HFF-Myc (cell line): ENCODE measurements at regions not wholly inside any gene's neighbourhood (a gene's known extent, or its start where the extent isn't known, plus 50 kb on each side); places are given as distances from the start of the nearest gene placed in this dataset.

Source experiments
- DNase-seq: peaks from one replicate; pipeline ENCODE4 v3.0.0-alpha.2; 2011; ENCODE audit warnings: low read depth; ENCODE audit errors: extremely low read depth
- H3K4me3 ChIP-seq: replicated peaks from 2 replicates; pipeline ENCODE4 v1.5.1; 2011; ENCODE audit warnings: low read depth, mild to moderate bottlenecking, control low read depth, low read length
- TF ChIP-seq, protein P1 (sequence below): IDR thresholded peaks from 2 replicates; pipeline ENCODE4 v1.5.1; 2012; ENCODE audit warnings: mild to moderate bottlenecking, low read depth, low read length, control low read depth; ENCODE audit errors: missing control alignments

DNA sequence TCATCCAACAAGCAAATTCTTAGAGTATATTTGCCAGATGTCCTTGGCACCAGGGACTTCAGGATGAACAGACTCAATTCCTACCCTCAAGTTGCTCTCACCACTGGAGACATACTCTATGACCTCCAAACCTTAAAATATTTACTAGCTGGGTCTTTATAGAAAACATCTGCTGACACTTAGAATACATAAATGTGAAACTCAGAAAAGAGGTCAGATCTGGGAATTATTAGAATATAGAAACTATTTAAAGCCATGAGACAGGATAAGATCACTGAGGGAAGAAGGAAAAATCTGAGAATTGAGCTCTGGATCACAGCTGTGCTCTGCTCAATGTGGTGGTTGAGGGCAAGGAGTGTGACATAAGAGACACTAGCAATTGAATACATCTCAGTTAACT lies 695.4 kb upstream of the UBE2E2 start:
- DNase-seq: no peak
- TF ChIP-seq, protein P1, sequence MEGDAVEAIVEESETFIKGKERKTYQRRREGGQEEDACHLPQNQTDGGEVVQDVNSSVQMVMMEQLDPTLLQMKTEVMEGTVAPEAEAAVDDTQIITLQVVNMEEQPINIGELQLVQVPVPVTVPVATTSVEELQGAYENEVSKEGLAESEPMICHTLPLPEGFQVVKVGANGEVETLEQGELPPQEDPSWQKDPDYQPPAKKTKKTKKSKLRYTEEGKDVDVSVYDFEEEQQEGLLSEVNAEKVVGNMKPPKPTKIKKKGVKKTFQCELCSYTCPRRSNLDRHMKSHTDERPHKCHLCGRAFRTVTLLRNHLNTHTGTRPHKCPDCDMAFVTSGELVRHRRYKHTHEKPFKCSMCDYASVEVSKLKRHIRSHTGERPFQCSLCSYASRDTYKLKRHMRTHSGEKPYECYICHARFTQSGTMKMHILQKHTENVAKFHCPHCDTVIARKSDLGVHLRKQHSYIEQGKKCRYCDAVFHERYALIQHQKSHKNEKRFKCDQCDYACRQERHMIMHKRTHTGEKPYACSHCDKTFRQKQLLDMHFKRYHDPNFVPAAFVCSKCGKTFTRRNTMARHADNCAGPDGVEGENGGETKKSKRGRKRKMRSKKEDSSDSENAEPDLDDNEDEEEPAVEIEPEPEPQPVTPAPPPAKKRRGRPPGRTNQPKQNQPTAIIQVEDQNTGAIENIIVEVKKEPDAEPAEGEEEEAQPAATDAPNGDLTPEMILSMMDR: no peak
- no peak overlapping the region for H3K4me3 ChIP-seq

DNA sequence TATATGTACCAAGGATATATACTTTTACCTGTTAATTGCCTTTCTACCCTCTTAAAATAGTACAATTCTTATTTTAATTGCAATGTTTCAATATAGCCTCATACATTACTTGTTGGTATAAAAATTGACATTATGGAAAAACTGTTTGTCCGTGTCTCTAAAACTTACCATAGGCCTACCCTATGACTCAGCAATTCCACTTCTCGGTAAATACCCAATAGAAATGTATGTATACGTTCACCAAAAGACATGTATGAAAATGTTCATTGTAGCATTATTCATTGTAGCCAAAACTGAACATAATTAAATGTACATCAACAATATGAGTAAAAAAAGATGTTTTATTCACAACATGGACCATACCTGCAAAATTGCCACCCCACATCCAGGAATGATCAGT lies 679.2 kb upstream of the UBE2E2 start:
- DNase-seq: no peak
- TF ChIP-seq, protein P1: no peak
- H3K4me3 ChIP-seq: no peak overlapping the region

DNA sequence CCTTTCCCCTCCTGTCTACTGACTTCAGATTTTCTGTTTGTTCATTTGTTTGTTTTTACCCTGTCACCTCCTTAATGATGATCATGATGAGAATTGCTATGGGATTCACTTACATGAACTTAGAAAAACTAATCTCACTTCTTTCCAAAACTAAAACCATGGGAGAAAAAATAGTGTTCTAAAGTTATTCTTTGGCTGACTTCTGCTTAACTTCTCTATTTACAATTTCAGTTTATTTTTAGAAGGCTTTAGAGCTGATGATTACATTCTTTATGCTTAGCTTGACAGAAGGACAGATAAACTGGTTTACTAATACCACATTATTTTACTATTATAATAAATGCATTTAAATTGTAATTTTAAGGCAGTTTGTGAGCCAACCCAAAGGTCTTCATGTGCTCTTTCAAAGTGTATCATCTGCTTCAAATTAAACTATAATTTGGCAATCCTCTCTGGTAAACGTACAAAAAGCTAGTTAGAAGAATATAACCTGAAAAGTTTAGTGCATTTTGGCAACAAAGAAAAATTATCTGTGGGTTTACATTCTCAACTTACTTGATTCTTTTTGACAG lies 676.8 kb upstream of the UBE2E2 start:
- no peak overlapping the region for H3K4me3 ChIP-seq
- TF ChIP-seq, protein P1: no peak
- DNase-seq: no peak

DNA sequence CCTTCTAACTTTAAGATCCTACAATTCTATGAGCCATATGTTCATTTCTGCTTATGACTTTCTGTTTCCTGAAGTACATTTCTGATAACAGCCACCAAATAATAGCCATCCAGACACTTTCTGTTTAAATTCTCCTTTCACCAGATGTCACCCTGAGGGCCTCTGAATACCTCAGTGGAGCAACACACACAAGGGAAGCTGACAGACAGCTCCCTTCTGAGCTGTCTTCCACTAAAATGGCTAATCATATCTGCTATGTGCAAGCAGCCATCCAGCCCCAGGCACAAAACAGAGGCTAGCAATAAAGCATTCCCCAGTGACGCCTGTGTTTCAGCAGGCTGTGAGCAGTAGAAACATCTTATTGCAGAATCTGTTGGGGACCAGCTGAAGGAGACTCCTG lies 666.6 kb upstream of the UBE2E2 start:
- no peak overlapping the region for H3K4me3 ChIP-seq
- no peak for DNase-seq
- TF ChIP-seq, protein P1: no peak

DNA sequence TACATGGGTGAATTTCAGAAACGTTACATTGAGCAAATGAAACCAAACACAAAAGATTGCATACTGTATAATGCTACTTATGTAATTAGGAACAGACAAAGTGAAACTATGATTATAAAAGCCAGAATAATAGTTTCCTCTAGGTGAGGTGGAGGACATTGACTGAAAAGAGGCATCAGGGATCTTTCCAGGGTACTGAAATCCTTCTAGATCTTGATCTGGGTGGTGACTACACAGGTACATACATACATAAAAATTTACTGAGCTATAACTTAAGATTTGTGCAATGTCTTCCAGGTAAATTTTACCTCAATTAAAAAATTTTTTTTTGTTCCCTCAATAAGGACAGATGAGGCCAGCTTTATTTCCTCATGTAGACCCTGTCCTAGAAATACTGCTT lies 665.6 kb upstream of the UBE2E2 start:
- H3K4me3 ChIP-seq: no peak overlapping the region
- no peak for DNase-seq
- TF ChIP-seq, protein P1: no peak

DNA sequence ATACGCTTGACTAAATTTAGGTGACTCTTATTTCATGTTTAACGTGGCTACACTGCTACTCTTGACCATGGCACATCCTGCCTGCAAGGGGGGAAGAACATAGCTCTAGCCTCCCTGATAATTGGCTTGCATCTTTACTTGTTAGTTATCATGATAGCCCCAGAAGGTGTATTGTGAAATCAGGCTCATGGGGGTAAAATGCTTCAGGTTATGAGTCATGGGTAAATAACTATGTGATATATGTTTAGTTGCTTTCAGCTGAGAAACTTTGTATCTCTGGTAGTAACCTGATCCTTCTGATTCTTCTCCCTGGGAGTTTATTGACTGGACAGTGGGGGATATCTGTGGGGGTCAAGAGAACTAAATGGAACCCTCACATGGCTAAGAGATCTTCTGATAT lies 660.8 kb upstream of the UBE2E2 start:
- H3K4me3 ChIP-seq: no peak overlapping the region
- no peak for DNase-seq
- TF ChIP-seq, protein P1: no peak

DNA sequence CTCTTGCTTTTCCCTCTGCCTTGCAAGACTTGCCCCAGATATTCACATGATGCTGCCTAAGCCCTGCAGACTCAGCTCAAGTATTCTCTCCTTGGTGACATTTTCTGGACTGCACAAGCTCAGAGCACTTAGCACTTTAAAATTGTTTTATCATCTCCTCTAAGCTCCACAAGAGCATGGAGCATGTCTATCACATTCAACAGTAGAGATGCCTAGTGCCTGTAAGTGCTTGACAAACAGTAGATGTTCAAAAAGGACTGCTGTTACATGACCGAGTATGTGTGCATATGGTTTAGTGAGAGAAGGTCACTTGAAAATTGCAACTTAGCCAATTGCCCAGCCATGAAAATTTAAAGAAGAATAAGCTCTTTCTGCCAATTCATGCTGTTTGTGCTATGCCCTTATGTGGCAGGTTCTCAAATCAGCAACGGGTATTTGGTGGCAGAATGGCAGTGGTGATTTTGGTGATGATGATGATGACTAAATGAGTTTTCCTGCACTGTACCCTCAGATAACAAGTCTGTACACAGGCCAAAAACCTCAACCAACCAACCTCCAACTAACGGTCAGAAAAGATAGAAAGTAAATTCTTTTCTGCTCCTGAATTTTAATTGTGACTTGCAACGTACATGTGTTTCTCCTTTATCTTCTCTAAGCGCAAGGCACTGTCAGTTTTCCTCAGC lies 647.2 kb upstream of the UBE2E2 start:
- DNase-seq: no peak
- TF ChIP-seq, protein P1: no peak
- no peak overlapping the region for H3K4me3 ChIP-seq
